Fibroblast of gingiva (primary cell): ENCODE measurements at regions not wholly inside any gene's neighbourhood (a gene's known extent, or its start where the extent isn't known, plus 50 kb on each side); places are given as distances from the start of the nearest gene placed in this dataset.
"Not testable (repeated sequence)": the region's sequence is repeated elsewhere in the genome, so short reads cannot be mapped to it uniquely, and the experiment has no call there.

Experiments
- DNase-seq: peaks from one replicate; pipeline ENCODE4 v3.0.0-alpha.2; 2011; ENCODE audit warnings: low read depth

DNA sequence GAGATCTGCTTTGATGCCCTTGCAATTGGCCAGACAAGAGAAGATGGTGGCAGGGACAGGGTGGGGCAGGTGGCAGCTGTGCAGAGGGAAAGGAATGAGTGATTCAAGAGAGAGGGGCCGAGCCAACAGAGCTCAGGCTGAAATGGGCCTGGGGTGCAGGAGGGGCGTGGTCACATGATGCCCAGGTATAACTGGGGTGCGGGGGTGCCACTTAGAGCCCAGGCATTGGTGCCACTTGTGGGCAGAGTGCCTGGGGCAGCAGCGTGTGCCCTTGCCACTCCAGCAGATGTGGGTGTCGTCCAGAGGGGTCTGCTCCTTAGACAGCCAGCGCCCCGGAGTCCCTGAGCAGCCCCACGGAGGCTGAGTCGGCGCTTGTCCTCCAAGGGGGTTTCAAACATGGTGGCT lies 88.7 kb downstream of the PLXNA1 start:
- no peak for DNase-seq

DNA sequence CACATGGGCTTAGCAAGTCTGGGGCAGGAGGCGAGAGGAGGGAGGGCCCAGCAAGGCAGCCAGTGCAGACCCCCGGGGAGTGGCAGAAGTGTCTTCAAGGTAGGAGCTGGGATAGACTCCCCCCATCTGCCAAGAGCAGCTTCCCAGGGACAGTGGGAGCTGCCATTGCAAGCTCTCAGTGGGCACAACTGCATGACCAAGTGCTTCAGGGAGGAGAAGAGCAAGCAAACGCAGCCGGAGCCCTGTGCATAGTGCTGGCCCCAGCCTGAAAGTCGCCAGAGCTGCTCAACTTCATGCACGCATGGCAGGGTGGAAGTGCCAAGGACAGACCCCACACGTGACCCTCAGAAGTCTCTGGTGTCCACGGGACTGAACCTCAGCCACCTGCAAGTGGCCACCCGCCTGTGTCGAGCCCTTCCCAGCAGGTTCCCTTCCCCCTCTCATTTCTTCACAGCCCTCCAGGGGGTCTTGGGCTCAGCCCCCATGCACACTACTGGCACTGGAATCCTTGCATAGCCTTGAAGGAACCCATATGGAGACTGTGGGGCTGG lies 89.4 kb downstream of the PLXNA1 start:
- DNase-seq: no peak

DNA sequence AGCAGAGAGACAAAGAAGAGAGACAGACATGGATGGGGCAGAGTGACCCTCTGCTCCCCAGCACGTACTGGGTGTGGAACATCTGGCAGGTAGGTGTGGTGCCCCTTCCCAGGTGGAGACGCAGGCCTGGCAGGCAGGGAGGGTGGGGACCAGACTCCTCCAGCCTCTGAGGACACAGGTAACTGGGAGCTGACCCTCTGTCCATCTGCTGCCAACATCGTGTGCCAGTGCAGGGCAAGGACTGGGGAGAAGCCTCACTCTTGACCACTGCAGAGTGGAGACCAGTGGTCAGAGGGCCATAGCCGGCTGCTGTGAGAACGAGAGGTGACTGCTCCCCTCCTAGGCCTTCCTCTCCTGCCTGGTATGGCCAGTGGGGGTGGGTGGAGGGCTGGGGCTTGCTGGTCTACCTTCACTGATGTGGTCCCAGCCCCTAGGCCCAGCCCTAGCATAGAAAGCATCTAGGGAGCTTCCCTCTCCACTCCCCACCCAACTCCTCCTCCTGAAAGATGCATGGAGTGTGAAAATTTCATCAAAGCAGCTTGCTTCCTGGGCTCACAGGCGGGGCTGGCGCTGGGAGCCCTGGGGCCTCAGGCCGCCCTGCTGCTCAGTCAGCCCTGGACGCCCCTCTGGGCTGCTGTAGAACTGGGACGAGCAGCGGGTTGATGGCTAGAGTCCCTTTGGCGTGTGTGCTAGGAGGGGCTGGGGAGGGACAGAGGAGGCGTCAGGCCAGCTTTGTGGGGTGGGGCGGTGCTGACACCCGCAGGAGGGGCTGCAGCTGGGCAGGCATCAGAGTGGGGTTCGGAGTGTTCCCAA lies 90.3 kb downstream of the PLXNA1 start:
- no peak for DNase-seq

DNA sequence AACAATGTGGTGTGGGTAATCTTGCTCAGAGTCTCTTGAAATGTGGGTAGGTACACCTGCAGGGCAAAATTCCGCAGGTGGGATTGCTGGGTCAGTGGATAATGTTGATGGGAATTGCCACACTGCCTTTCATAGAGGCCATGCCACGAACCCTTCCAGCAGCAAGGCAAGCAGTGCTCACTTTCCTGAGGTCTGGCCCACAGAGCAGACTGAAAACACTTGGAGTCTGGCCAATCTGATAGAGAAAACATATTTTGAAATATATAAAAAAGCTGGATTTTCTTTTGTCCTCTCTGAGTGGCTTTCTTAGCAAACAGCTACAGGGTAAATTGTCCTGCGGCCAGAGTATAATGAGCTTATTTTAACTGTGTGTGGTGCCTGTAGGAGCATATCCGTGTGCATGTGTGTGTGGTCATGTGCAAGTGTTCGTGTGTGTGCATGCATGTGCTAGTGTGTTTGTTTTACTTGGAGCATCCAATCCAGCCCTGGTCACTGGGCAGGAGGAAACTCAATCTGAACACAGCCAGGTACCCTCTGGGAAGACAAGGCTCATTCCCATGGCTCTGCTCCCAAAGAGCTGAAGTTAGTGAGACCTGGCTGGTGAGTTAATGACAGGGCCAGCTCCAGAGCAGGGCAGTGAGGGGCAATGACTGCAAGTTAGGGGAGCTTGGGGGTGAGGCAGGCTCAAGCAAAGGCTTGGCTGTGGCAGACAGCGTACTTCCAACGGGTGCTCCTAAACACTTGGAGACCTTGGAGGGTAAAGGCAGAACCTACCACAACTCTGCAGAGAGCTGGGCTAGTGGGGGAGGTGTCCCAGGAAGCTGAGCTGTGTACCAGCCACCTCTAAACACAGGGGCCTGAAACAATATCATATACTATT lies 91.3 kb downstream of the PLXNA1 start:
- peak; percentile 10 for DNase-seq

DNA sequence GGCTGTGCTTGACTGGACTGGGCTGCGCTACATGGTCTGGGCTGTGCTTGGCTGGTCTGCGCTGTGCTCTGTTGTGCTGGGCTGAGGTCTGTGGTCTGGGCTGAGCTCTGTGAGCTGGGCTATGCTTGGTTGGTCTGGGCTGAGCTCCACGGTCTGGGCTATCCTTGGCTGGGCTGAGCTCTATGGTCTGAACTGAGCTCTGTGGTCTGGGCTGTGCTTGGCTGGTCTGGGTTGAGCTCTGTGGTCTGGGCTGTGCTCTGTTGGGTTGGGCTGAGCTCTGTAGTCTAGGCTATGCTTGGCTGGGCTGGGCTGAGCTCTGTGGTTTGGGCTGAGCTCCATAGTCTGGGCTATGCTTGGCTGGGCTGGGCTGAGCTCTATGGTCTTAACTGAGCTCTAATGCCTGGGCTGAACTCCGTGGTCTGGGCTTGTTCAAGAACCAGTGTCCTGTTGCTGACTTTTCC lies 92.0 kb downstream of the PLXNA1 start:
- DNase-seq: peak; percentile 88

DNA sequence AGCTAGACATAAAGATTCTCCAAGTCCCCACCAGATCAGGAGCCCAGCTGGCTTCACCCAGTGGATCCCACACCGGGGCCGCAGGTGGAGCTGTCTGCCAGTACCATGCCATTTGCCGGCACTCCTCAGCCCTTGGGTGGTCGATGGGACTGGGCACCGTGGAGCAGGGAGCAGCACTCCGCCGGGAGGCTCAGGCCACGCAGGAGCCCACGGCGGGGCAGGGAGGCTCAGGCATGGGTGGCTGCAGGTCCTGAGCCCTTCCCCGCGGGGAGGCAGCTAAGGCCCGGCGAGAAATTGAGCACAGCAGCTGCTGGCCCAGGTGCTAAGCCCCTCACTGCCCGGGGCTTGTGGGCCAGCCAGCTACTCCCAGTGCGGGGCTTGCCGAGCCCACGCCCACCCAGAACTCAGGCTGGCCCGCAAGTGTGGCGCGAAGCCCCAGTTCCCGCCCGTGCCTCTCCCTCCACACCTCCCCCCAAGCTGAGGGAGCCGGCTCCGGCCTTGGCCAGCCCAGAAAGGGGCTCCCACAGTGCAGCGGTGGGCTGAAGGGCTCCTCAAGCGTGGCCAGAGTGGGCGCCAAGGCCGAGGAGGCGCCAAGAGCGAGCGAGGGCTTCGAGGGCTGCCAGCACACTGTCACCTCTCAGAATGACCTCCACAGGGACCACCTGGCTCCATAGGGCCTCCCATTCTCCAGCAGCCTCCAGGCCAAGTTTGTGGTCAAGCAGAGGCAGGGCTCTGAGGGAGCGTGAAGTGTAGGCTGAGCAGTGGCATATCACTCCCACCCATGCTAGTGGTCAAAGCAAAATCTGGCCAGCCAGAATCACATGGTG lies 93.5 kb downstream of the PLXNA1 start:
- DNase-seq: not testable (repeated sequence)

DNA sequence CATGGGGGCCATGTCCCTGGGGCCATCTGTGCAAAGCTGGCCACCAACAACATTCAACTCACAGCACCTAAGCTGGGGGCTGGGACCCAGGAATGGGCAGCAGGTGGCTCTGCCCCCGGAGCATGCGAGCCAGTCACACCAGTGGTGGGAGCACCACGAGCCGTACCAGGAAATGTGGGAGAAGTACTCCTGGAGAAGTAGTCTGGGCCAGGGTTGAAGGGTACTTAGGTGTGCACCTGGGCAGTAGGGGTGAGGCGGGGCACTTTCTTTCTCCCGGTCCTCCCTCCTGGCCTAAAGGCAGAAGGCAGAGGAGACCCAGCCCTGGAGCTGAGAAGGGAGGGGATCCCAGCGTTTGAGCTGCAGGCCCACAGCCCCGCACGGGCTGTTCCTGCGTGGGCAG lies 94.2 kb downstream of the PLXNA1 start:
- no peak for DNase-seq

DNA sequence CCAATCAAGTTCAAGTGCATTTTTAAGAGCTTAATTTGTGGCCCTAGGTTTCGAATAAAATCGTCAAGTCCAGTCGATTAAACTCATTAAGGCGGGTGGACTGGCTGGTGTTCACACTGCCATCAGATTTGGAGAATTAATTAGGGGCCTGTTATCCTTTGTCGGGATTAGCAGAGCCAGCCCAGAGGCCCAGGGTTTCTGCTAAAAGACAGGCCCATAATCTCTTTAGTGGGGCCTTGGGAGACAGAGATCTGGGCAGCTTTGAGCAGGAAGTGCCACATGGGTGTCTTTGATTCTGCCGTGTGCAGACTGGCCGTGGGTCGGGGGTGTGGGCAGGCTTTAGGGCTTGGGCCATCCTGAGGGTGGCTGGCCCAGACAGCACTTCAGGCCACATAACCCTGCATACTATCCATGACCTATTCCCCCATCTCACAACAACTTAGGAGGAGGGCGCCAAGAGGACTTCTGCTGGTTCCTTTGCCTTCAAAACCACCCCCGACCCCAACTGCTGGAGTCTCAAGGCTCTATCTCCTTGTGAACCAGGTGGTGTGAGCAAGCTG lies 94.7 kb downstream of the PLXNA1 start:
- DNase-seq: no peak

DNA sequence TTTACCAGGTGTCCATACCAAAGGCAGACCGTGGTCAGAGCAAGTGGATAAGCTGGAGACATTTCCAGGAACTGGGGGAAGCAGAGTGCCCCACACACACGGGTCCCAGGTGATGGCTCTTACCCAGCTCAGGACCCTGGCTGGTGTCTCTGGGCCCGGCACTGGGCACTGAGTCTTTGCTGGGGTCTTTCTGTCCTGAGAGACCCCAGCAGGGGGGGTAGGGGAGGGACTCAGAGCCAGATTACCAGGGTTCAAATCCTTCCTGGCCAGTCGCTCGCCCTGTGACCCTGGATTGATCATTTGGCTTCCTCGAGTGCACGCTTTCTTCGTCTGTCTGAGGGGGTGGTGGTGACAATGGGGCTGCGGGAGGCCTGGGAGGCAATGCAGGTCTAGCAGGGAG lies 95.7 kb downstream of the PLXNA1 start:
- no peak for DNase-seq

DNA sequence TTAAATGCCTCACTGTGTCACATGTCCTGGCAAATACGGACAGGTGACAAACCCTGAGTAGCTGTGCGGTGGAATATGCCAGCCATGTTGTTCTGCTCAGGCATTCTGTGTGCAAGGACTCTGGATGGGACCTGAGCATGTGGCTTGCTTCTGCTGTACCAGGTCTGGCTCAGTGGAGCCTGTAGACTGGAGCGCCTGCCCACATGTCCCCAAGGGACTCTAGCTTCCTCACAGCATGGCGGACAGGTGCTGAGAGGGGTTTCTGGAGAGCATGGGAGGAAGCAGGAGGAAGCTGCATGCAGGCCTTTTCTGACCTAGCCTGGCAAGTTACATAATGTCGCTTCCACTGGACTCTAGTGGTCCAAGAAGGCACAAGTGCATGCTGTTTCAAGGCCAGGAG lies 96.3 kb downstream of the PLXNA1 start:
- DNase-seq: no peak

DNA sequence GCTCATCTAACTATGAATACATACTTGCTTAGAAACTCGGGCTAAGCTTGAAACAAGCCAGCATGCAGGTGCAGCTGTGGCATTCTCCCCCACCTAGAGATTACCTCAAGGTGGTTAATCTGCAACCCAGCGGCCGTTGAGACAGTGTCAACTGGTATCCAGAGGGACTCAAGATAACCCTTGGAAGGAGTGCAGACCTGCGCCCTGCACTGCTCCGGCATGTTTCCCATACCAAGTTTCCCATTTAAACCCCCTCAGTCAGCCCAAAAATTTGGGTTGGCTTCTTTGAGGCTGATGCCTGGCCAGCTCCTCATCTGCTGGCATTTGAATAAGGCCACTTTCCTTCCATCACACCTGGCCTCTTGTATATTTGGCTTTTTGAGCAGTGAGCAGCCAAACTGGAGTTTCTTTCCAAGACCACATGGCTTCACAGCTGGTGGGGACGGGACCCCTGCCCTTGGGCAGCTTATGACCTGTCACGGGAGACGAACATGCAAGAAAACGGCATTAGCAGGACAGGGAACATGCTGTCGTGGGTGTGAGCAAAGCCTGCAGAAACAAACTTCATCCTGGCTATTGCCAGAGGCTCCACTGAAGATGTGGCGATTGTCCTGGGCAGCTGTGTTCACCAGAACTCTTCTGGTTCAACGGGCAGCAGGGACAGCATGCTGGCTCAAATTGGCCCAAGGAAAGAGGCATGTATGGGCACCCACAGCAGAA lies 98.2 kb downstream of the PLXNA1 start:
- DNase-seq: no peak

DNA sequence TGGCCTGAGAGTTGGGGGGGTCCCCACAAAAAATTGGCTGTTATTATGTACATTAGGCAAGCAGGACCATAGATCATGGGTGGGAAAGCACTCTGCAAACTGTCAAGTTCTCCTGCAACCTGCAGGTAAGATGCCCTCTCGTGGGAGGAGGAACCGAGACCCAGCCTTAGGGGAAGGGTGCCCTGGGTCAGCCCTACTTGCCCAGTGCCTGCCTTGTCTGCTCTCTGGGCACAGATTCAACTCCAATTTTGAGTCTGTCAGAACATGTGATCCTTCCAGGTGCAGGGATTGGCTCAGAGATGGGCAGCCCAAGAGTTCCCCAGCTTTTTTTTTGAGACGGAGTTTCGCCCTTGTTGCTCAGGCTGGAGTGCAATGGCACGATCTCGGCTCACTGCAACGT lies 99.2 kb downstream of the PLXNA1 start:
- DNase-seq: no peak

DNA sequence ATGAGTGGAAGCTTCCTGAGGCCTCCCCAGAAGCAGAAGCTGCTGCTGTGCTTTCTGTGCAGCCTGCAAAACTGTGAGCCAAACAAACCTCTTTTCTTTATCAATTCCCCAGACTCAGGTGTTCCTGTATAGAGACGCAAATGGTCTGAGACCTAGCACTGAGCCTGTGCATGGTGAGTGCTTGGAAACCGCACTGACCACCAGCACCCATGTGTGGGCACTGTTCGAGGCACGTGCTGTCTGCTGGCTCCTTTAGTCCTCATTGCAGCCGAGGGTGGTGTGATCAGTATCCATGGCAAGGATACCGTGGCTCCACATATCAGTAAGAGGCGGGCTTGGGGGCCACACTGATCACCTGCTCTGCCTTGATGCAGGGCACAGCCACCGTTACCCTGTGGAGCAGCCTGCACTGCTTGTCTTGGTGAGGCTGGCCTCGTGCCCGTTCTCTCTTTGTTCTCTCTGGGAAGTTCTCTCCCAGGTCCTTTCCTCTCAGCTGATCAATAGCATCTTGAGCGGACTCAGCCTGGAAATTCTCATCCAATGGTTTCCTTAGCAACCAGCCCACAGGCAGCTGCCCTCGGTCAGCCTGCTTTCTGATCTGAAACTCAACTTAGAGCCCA lies 101.0 kb downstream of the PLXNA1 start:
- DNase-seq: no peak

DNA sequence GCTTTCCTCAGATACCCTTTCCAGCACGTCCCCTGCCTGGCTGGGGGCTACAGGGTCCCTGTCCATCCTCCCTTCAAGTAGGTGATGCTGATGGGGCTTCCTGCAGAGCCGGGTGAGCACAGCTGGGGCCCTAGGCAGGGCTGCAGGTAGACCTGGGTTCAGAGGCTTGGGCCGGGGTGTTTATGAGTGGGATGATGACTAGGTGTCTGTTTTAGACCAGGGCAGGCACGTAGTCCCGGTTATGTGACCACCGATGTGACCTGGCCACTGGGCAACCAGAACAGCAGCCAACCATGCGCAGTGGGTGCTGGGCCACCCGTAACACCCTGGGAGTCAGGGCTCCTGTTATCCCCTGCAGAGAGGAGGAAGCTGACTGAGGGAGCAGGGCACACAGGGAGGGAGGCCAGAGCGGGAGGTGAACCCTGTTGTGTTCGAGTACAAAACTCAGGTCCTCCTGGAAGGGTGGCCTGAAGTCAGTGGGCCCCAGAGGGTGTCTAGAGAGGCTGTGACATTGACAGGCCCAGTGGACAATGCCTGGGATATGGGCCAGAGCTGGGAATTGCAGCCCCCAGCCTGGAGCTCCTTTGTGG lies 101.6 kb downstream of the PLXNA1 start:
- DNase-seq: no peak

DNA sequence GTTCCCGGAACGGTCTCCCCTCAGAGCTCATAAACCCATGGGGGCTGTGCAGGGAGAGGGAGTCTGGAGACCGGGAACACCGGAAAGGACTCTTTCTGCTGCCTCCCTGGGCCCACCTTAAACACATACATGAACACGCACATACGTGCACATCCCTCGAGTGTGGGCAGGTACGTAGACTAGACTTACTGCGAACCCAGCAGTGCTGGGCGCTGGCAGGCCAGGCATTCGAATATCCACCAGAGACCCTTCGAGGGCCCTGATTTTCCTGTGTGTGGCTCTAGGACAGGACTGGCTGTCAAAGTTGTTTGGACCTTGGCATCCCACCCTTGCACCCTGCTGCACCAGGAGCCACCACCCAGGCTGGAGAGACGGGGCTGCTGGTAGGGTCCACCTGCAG lies 102.7 kb downstream of the PLXNA1 start:
- DNase-seq: no peak

DNA sequence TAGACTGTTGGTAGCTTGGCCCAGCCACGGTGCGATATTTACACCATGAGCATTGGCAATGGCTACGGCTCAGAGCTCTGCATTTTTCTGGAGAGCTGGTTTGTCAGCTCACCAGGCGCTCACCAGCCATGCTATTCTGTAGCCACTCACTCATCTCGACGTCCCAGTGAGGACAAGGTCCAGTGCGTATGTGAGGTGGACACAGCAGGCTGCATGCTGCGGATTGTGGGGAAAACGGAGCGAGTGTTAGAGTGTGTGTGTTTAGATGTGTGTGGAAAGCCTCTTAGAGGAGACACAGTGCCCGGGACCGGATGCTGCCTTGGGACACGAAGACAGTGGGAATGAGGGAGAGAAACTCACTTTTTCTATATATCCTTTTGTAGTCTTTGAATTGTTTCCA lies 103.7 kb downstream of the PLXNA1 start:
- not testable (repeated sequence) for DNase-seq

DNA sequence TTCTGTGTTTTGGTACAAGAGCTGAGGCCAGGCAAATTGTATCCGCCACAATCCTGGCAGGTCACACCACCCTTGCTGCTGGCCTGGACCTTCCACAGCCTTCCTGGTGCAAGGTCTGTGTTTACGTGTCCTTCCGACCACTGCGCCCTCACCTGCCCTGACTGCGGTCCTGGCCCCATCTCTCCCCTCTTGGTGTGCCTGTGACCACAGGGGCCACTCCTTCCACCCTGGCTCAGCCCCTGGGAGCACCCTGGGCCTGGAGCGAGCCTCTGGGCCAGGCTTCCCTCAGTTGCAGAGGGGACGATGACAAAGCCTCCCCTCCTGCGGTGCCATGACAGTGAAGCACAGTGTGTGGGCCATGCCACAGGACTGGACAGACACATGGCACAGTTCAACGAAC lies 104.5 kb downstream of the PLXNA1 start:
- DNase-seq: no peak

DNA sequence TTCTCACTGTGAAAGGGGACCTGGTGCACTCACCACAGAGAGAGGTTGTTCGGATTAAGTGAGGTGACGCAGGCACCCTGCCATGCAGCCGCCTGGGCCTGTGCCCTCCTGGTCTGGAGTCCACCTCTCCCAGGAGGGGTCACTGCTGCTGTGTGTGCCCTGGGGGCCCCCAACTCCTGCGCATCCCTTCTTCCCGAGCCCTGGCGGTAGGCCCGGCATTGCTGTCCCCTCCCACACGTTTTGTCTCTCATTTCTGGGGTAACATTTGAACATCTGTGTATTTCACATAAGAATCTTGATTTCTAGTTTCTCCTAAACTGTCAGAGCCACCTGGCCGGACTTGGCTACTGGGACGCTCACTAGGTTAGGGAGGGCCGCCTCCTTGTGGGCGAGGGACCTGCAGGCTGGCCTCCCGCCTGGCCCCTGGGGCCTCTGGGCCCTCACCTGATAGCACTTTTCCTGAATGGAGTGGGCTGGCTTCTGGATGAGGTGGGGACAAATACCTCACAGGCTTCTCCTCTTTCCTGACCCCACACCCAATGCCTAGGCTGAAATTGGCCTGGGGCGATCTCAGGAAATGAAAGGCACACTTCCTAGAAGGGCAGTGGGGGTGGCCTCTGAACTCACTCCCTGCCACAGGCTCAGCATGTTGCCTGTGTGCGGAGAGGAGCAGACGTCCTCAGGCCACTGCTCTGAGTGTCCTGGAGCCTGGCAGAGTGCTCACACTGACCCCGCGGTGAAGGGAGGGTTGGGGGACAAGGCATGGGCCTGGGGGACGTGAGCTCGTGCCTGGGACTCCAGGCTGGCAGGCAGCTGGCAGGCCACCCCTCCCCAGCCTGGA lies 104.2 kb upstream of the PRR23E start:
- no peak for DNase-seq

DNA sequence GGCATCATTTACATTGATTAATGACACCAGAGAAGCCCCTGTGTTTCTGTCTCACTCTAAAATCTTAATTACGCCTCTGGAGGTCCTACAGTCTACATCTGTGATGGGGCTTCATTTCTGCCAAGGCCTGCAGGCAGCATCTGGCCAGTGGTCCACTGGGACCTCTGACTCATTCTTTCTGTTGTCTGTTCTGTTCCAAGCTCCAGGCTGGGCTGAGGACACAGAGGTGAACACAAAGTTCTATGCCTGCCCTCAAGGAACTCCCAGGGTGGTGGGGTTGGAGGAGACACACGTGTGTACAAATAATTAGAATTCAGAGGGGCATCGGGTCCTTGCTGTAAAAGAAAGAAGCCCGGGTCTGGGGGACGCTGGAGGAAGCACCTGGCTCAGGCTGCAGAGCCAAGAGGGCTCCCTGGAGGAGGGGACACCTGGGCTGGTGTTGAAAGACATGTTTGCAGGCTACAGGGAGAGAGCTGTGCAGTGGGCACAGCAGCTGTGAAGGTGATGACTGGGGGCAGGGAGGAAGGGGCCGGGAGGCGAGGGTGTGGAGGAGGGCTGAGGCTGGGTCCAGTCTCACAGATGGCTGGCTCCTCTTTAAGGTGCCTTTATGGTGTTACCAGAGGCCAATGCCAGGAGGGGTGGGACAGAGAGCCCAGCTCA lies 103.3 kb upstream of the PRR23E start:
- peak; percentile 73 for DNase-seq
